HEK293 (cell line): ENCODE measurements at regions not wholly inside any gene's neighbourhood (a gene's known extent, or its start where the extent isn't known, plus 50 kb on each side); places are given as distances from the start of the nearest gene placed in this dataset.

Source experiments
- FEZF1 ChIP-seq: fragments of 450-650 bp; formaldehyde crosslinking; IDR thresholded peaks from 2 replicates; pipeline ENCODE4 v1.5.1; 2016; ENCODE audit warnings: missing biosample characterization, missing genetic modification characterization
- GFI1B ChIP-seq: fragments of 450-650 bp; formaldehyde crosslinking; IDR thresholded peaks from 2 replicates; pipeline ENCODE4 v1.5.1; 2016; ENCODE audit warnings: missing biosample characterization, missing genetic modification characterization
- GLI2 ChIP-seq: fragments of 450-650 bp; formaldehyde crosslinking; IDR thresholded peaks from 2 replicates; pipeline ENCODE4; 2017; ENCODE audit warnings: missing biosample characterization, missing genetic modification characterization, low read depth, borderline replicate concordance
- GLIS1 ChIP-seq: fragments of 450-650 bp; formaldehyde crosslinking; IDR thresholded peaks from 2 replicates; pipeline ENCODE4 v1.5.1; 2016; ENCODE audit warnings: missing biosample characterization, missing genetic modification characterization
- RBAK ChIP-seq: fragments of 450-650 bp; formaldehyde crosslinking; IDR thresholded peaks from 2 replicates; pipeline ENCODE4 v1.5.1; 2016; ENCODE audit warnings: missing biosample characterization, missing genetic modification characterization
- REPIN1 ChIP-seq: fragments of 450-650 bp; formaldehyde crosslinking; IDR thresholded peaks from 2 replicates; pipeline ENCODE4 v1.5.1; 2017; ENCODE audit warnings: missing biosample characterization, missing genetic modification characterization, low read depth
- SCRT1 ChIP-seq: fragments of 450-650 bp; formaldehyde crosslinking; IDR thresholded peaks from 2 replicates; pipeline ENCODE4 v1.5.1; 2016; ENCODE audit warnings: missing biosample characterization, missing genetic modification characterization, borderline replicate concordance
- SP7 ChIP-seq: fragments of 450-650 bp; formaldehyde crosslinking; IDR thresholded peaks from 2 replicates; pipeline ENCODE4 v1.5.1; 2016; ENCODE audit warnings: missing biosample characterization, missing genetic modification characterization
- ZFP41 ChIP-seq: fragments of 450-650 bp; formaldehyde crosslinking; IDR thresholded peaks from 2 replicates; pipeline ENCODE4 v1.5.1; 2016; ENCODE audit warnings: missing biosample characterization, missing genetic modification characterization, borderline replicate concordance
- ZNF175 ChIP-seq: fragments of 450-650 bp; formaldehyde crosslinking; IDR thresholded peaks from 2 replicates; pipeline ENCODE4 v1.5.1; 2016; ENCODE audit warnings: missing biosample characterization, missing genetic modification characterization
- ZNF211 ChIP-seq: fragments of 450-650 bp; formaldehyde crosslinking; IDR thresholded peaks from 2 replicates; pipeline ENCODE4 v1.5.1; 2016; ENCODE audit warnings: low read depth, missing biosample characterization, missing genetic modification characterization
- ZNF239 ChIP-seq: fragments of 450-650 bp; formaldehyde crosslinking; IDR thresholded peaks from 2 replicates; pipeline ENCODE4 v1.5.1; 2016; ENCODE audit warnings: missing biosample characterization, missing genetic modification characterization
- ZNF341 ChIP-seq: fragments of 450-650 bp; formaldehyde crosslinking; IDR thresholded peaks from 2 replicates; pipeline ENCODE4; 2016; ENCODE audit warnings: low read depth, missing biosample characterization, missing genetic modification characterization
- ZNF391 ChIP-seq: fragments of 450-650 bp; formaldehyde crosslinking; IDR thresholded peaks from 2 replicates; pipeline ENCODE4 v1.5.1; 2016; ENCODE audit warnings: low read depth, missing biosample characterization, missing genetic modification characterization, borderline replicate concordance
- ZNF394 ChIP-seq: fragments of 450-650 bp; formaldehyde crosslinking; IDR thresholded peaks from 2 replicates; pipeline ENCODE4 v1.5.1; 2016; ENCODE audit warnings: missing biosample characterization, missing genetic modification characterization, mild to moderate bottlenecking, moderate library complexity, borderline replicate concordance
- ZNF514 ChIP-seq: fragments of 450-650 bp; formaldehyde crosslinking; IDR thresholded peaks from 2 replicates; pipeline ENCODE4 v1.5.1; 2016; ENCODE audit warnings: missing biosample characterization, missing genetic modification characterization
- ZNF596 ChIP-seq: fragments of 450-650 bp; IDR thresholded peaks from 2 replicates; pipeline ENCODE4 v1.5.0; 2018; ENCODE audit warnings: missing biosample characterization, mild to moderate bottlenecking, missing genetic modification characterization, moderate library complexity
- ZNF623 ChIP-seq: fragments of 450-650 bp; formaldehyde crosslinking; IDR thresholded peaks from 2 replicates; pipeline ENCODE4 v1.5.1; 2016; ENCODE audit warnings: missing biosample characterization, missing genetic modification characterization
- ZNF629 ChIP-seq: fragments of 450-650 bp; formaldehyde crosslinking; IDR thresholded peaks from 2 replicates; pipeline ENCODE4 v1.5.1; 2017; ENCODE audit warnings: missing biosample characterization, missing genetic modification characterization
- ZNF658 ChIP-seq: fragments of 450-650 bp; formaldehyde crosslinking; IDR thresholded peaks from 2 replicates; pipeline ENCODE4; 2016; ENCODE audit warnings: missing biosample characterization, missing genetic modification characterization
- ZNF747 ChIP-seq: fragments of 450-650 bp; formaldehyde crosslinking; IDR thresholded peaks from 2 replicates; pipeline ENCODE4 v1.5.1; 2016; ENCODE audit warnings: missing biosample characterization, missing genetic modification characterization
- ZXDB ChIP-seq: fragments of 450-650 bp; formaldehyde crosslinking; IDR thresholded peaks from 2 replicates; pipeline ENCODE4 v1.5.1; 2016; ENCODE audit warnings: missing biosample characterization, missing genetic modification characterization
- TF ChIP-seq, protein P1 (sequence below): fragments of 450-650 bp; formaldehyde crosslinking; IDR thresholded peaks from 2 replicates; pipeline ENCODE4 v1.5.1; 2016; ENCODE audit warnings: missing biosample characterization, missing genetic modification characterization, borderline replicate concordance
- TF ChIP-seq, protein P2 (sequence below): fragments of 450-650 bp; formaldehyde crosslinking; IDR thresholded peaks from 2 replicates; pipeline ENCODE4 v1.5.1; 2016; ENCODE audit warnings: missing biosample characterization, missing genetic modification characterization
- TF ChIP-seq, protein P3 (sequence below): fragments of 450-650 bp; IDR thresholded peaks from 2 replicates; pipeline ENCODE4 v1.5.1; 2018; ENCODE audit warnings: missing biosample characterization, mild to moderate bottlenecking, missing genetic modification characterization
- TF ChIP-seq, protein P4 (sequence below): fragments of 450-650 bp; formaldehyde crosslinking; IDR thresholded peaks from 2 replicates; pipeline ENCODE4 v1.5.1; 2016; ENCODE audit warnings: missing biosample characterization, missing genetic modification characterization
- TF ChIP-seq, protein P5 (sequence below): fragments of 450-650 bp; formaldehyde crosslinking; IDR thresholded peaks from 2 replicates; pipeline ENCODE4 v1.5.1; 2016; ENCODE audit warnings: missing biosample characterization, missing genetic modification characterization

DNA sequence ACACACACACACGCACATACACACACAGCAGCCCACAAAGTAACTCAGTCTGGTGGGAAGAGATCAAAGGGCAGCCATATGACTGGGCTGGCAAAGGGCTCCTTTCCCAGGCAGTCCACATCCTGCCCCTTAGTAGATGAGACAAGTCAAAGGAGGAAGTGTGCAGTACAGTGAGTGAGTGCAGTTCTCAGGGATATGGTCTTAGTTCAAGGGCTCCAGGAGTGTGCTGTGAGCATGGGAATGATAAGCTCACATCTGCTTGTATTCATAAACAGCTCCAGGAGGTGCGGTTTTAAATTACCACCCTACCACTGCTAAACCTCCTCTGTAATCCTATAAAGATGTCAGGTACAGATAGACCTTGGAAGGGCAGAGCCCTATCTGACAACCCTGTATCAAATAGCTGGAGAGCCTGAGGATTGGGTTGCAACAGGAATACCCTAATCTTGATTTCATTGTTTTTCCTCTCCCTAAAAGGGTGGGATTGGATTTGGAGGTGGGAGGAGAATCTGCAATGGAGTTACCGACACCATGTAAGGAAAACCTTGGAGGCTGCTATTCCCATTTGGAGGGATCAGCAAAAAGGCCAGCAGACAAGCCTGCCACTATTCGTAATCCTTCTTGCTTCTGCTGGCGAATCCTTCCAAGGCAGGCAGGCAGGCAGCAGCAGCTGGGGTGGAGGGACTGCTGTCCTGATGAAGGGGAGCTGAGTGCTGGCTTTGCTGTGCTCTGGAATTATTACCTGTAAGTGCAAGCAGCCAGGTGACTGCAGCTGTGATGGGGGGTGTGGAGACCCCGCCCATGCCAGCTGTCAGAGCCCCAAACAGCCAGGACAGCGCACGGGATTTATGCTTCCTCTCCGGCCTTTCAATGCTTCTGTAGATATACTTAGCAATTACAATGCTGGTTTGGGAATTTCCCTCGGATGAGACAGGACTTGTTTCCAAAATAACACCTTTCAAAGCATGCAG, 342.7 kb downstream of the PRL start (continued):
- TF ChIP-seq ZFP41 (tag by site-specific recombination) (no peak), RBAK (tag by site-specific recombination) (no peak), REPIN1 (tag by site-specific recombination) (no peak), ZNF341 (peak; percentile 87), GLIS1 (tag by site-specific recombination) (peak; percentile 92), GFI1B (tag by site-specific recombination) (peak; percentile 83), ZNF514 (no peak), GLI2 (tag by site-specific recombination) (peak; percentile 68), ZNF623 (tag by site-specific recombination) (no peak), ZNF239 (tag by site-specific recombination) (no peak), ZNF596 (tag by site-specific recombination) (peak; percentile 26; the same call in 1 of the 2 replicates), ZXDB (tag by site-specific recombination) (peak; percentile 97), FEZF1 (peak; percentile 98), ZNF391 (tag by site-specific recombination) (no peak; the same call in 1 of the 2 replicates), ZNF629 (tag by site-specific recombination) (peak; percentile 75), SP7 (tag by site-specific recombination) (peak; percentile 98), ZNF175 (tag by site-specific recombination) (no peak), ZNF747 (tag by site-specific recombination) (no peak), ZNF658 (tag by site-specific recombination) (no peak), ZNF211 (tag by site-specific recombination) (no peak), ZNF394 (tag by site-specific recombination) (peak; percentile 37; the same call in 1 of the 2 replicates), SCRT1 (tag by site-specific recombination) (peak; percentile 78; the same call in 1 of the 2 replicates)
- TF ChIP-seq, protein P1, sequence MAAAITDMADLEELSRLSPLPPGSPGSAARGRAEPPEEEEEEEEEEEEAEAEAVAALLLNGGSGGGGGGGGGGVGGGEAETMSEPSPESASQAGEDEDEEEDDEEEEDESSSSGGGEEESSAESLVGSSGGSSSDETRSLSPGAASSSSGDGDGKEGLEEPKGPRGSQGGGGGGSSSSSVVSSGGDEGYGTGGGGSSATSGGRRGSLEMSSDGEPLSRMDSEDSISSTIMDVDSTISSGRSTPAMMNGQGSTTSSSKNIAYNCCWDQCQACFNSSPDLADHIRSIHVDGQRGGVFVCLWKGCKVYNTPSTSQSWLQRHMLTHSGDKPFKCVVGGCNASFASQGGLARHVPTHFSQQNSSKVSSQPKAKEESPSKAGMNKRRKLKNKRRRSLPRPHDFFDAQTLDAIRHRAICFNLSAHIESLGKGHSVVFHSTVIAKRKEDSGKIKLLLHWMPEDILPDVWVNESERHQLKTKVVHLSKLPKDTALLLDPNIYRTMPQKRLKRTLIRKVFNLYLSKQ (tag by site-specific recombination) = no peak
- TF ChIP-seq, protein P2, sequence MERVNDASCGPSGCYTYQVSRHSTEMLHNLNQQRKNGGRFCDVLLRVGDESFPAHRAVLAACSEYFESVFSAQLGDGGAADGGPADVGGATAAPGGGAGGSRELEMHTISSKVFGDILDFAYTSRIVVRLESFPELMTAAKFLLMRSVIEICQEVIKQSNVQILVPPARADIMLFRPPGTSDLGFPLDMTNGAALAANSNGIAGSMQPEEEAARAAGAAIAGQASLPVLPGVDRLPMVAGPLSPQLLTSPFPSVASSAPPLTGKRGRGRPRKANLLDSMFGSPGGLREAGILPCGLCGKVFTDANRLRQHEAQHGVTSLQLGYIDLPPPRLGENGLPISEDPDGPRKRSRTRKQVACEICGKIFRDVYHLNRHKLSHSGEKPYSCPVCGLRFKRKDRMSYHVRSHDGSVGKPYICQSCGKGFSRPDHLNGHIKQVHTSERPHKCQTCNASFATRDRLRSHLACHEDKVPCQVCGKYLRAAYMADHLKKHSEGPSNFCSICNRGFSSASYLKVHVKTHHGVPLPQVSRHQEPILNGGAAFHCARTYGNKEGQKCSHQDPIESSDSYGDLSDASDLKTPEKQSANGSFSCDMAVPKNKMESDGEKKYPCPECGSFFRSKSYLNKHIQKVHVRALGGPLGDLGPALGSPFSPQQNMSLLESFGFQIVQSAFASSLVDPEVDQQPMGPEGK = 0 out of 2 replicates have a peak, but pooled peaks have one; percentile 14
- TF ChIP-seq, protein P3, sequence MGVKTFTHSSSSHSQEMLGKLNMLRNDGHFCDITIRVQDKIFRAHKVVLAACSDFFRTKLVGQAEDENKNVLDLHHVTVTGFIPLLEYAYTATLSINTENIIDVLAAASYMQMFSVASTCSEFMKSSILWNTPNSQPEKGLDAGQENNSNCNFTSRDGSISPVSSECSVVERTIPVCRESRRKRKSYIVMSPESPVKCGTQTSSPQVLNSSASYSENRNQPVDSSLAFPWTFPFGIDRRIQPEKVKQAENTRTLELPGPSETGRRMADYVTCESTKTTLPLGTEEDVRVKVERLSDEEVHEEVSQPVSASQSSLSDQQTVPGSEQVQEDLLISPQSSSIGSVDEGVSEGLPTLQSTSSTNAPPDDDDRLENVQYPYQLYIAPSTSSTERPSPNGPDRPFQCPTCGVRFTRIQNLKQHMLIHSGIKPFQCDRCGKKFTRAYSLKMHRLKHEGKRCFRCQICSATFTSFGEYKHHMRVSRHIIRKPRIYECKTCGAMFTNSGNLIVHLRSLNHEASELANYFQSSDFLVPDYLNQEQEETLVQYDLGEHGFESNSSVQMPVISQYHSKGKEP = peak; percentile 81
- TF ChIP-seq, protein P4, sequence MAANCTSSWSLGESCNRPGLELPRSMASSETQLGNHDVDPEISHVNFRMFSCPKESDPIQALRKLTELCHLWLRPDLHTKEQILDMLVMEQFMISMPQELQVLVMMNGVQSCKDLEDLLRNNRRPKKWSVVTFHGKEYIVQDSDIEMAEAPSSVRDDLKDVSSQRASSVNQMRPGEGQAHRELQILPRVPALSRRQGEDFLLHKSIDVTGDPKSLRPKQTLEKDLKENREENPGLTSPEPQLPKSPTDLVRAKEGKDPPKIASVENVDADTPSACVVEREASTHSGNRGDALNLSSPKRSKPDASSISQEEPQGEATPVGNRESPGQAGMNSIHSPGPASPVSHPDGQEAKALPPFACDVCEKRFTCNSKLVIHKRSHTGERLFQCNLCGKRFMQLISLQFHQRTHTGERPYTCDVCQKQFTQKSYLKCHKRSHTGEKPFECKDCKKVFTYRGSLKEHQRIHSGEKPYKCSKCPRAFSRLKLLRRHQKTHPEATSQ (tag by site-specific recombination) = no peak
- TF ChIP-seq, protein P5, sequence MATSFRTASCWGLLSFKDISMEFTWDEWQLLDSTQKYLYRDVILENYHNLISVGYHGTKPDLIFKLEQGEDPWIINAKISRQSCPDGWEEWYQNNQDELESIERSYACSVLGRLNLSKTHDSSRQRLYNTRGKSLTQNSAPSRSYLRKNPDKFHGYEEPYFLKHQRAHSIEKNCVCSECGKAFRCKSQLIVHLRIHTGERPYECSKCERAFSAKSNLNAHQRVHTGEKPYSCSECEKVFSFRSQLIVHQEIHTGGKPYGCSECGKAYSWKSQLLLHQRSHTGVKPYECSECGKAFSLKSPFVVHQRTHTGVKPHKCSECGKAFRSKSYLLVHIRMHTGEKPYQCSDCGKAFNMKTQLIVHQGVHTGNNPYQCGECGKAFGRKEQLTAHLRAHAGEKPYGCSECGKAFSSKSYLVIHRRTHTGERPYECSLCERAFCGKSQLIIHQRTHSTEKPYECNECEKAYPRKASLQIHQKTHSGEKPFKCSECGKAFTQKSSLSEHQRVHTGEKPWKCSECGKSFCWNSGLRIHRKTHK (tag by site-specific recombination) = no peak
